HepG2 (cell line): ENCODE measurements at regions not wholly inside any gene's neighbourhood (a gene's known extent, or its start where the extent isn't known, plus 50 kb on each side); places are given as distances from the start of the nearest gene placed in this dataset.

Experiments used
- ATAC-seq: fragments of 200-7000 bp; cut with Tn5 transposase; 3 replicates; pipeline ENCODE4 v1.9.1; 2020; ENCODE audit warnings: mild to moderate bottlenecking, moderate library complexity
- BruUV-seq: library from RNA; stranded (reverse); fragments of 400-500 nt; replicated peaks from 2 replicates; lab custom pipeline; 2021; lab: Mats Ljungman, UMichigan
- CTCF ChIA-PET: fragments of 300-600 bp; formaldehyde crosslinking; extraction: SDS; loops from one replicate; lab custom pipeline; 2021; ENCODE audit warnings: low total read pairs, inconsistent platforms, low intra/inter-chr PET ratio; lab: Yijun Ruan, JAX
- POLR2A ChIA-PET: fragments of 350-600 bp; sonication (Branson Sonifier 250); formaldehyde crosslinking; loops from one replicate; lab custom pipeline; 2020; ENCODE audit warnings: antibody characterized with exemption, inconsistent platforms; lab: Yijun Ruan, JAX
- DNase-seq: peaks from one replicate; pipeline ENCODE4 v3.0.0-alpha.2; 2015; ENCODE audit warnings: low spot score
- FAIRE-seq: peaks from 3 replicates; lab custom pipeline; 2011; peaks lifted over from hg19 to GRCh38; lab: Jason Lieb, UNC
- H2AFZ ChIP-seq: one replicate; pipeline ENCODE4 v1.6.1; 2011; ENCODE audit warnings: low read length, inconsistent platforms
- H3K27ac ChIP-seq: fragments of 300-600 bp; 3 replicates; pipeline ENCODE4 v1.8.0; 2011; ENCODE audit warnings: mixed run types, mild to moderate bottlenecking, mixed read lengths, low read length, inconsistent platforms; ENCODE audit not compliant: insufficient read depth; ENCODE audit errors: extremely low read length
- H3K27me3 ChIP-seq, 2 experiments: fragments of 200-600 bp in 1 of 2; 2 replicates in 1 of 2; 3 replicates in 1 of 2; pipeline versions ENCODE4 v1.6.0 to v1.8.0; 2011; ENCODE audit warnings: low read length in 2 of 2, mild to moderate bottlenecking in 2 of 2, moderate library complexity in 2 of 2, inconsistent platforms in 1 of 2; ENCODE audit not compliant: insufficient read depth in 2 of 2, control insufficient read depth in 1 of 2
- H3K36me3 ChIP-seq, 2 experiments: fragments of 200-600 bp in 1 of 2; replicated peaks in 1 of 2; 2 replicates in 1 of 2; 3 replicates in 1 of 2; pipeline versions ENCODE4 v1.5.1 to v1.8.0; 2011; ENCODE audit warnings: low read length in 2 of 2, inconsistent platforms in 1 of 2; ENCODE audit not compliant: insufficient read depth in 2 of 2, control insufficient read depth in 1 of 2
- H3K4me1 ChIP-seq: 2 replicates; pipeline ENCODE4 v1.5.1; 2012; ENCODE audit warnings: low read length, inconsistent platforms; ENCODE audit not compliant: insufficient read depth
- H3K4me2 ChIP-seq: 2 replicates; pipeline ENCODE4 v1.6.0; 2011; ENCODE audit warnings: low read depth, low read length, inconsistent platforms
- H3K4me3 ChIP-seq, 3 experiments: fragments of 200-600 bp in 1 of 3; sonication (generic), shearing (Covaris generic) in 1 of 3; replicated peaks in 1 of 3; 2 replicates each; pipeline ENCODE4 v1.5.1; 2011 to 2016; ENCODE audit warnings: low read length in 3 of 3, inconsistent platforms in 2 of 3, low read depth in 2 of 3, mild to moderate bottlenecking in 2 of 3, control low read depth in 1 of 3, mixed read lengths in 1 of 3; ENCODE audit not compliant: insufficient read depth in 1 of 3
- H3K79me2 ChIP-seq: one replicate; pipeline ENCODE4 v1.6.1; 2011; ENCODE audit warnings: low read length, inconsistent platforms; ENCODE audit not compliant: insufficient read depth
- H3K9ac ChIP-seq: 2 replicates; pipeline ENCODE4 v1.6.0; 2011; ENCODE audit warnings: mild to moderate bottlenecking, low read depth, low read length, inconsistent platforms; ENCODE audit not compliant: insufficient read depth
- H3K9me3 ChIP-seq: 2 replicates; pipeline ENCODE4 v1.5.1; 2012; ENCODE audit warnings: mild to moderate bottlenecking, low read length
- H4K20me1 ChIP-seq: 2 replicates; pipeline ENCODE4 v1.6.0; 2011; ENCODE audit warnings: inconsistent platforms, mild to moderate bottlenecking, low read length, moderate library complexity; ENCODE audit not compliant: insufficient read depth
- AGO1 ChIP-seq: fragments of 200-400 bp; formaldehyde crosslinking; IDR thresholded peaks from 2 replicates; pipeline ENCODE4 v1.6.1; 2017; ENCODE audit warnings: mild to moderate bottlenecking, low read depth, low read length, moderate library complexity; ENCODE audit not compliant: poor library complexity, severe bottlenecking
- EED ChIP-seq: sonication (generic); formaldehyde crosslinking; IDR thresholded peaks from 2 replicates; pipeline ENCODE4 v1.5.0; 2020; ENCODE audit warnings: mild to moderate bottlenecking, missing genetic modification reagents
- HNRNPK ChIP-seq: fragments of 200-400 bp; formaldehyde crosslinking; IDR thresholded peaks from 2 replicates; pipeline ENCODE4 v1.6.1; 2018; ENCODE audit warnings: low read length, low read depth, moderate library complexity, mild to moderate bottlenecking; ENCODE audit not compliant: poor library complexity, severe bottlenecking
- NR2F2 ChIP-seq: IDR thresholded peaks from 2 replicates; pipeline ENCODE4 v1.6.1; 2012; ENCODE audit warnings: low read depth, inconsistent platforms, borderline replicate concordance
- RELA ChIP-seq: sonication (generic); formaldehyde crosslinking; IDR thresholded peaks from 2 replicates; pipeline ENCODE4 v1.4.0; 2020; ENCODE audit warnings: missing genetic modification reagents
- TCF7 ChIP-seq: sonication (generic); IDR thresholded peaks from 2 replicates; pipeline ENCODE4 v1.6.1; 2016; ENCODE audit warnings: antibody characterized with exemption, low read depth
- ZNF12 ChIP-seq: sonication (generic); formaldehyde crosslinking; IDR thresholded peaks from 2 replicates; pipeline ENCODE4 v1.5.0; 2020; ENCODE audit warnings: missing genetic modification reagents
- ZNF432 ChIP-seq: sonication (generic); formaldehyde crosslinking; IDR thresholded peaks from 2 replicates; pipeline ENCODE4 v1.5.0; 2020; ENCODE audit warnings: missing genetic modification reagents, mild to moderate bottlenecking, borderline replicate concordance
- ZNF441 ChIP-seq: sonication (generic); formaldehyde crosslinking; IDR thresholded peaks from 2 replicates; pipeline ENCODE4 v1.7.0; 2021; ENCODE audit warnings: missing genetic modification reagents, borderline replicate concordance
- ZNF615 ChIP-seq: sonication (generic); formaldehyde crosslinking; IDR thresholded peaks from 2 replicates; pipeline ENCODE4 v1.5.0; 2020; ENCODE audit warnings: mild to moderate bottlenecking, missing genetic modification reagents, borderline replicate concordance
- ZNF773 ChIP-seq: sonication (generic); formaldehyde crosslinking; IDR thresholded peaks from 2 replicates; pipeline ENCODE4 v1.4.0; 2020; ENCODE audit warnings: missing genetic modification reagents, borderline replicate concordance
- ZZZ3 ChIP-seq: sonication (generic); formaldehyde crosslinking; IDR thresholded peaks from 2 replicates; pipeline ENCODE4 v1.4.0; 2020; ENCODE audit warnings: missing genetic modification reagents, mild to moderate bottlenecking, borderline replicate concordance
- WGBS: methylation state at CpG from one replicate; pipeline ENCODE4 v1.1.6; 2017; ENCODE audit warnings: low lambda C conversion rate; 5-methylcytosine and 5-hydroxymethylcytosine counted together
- in situ Hi-C: cut with HindIII; loops from 2 replicates; pipeline ENCODE4 v1.10.0; 2017; ENCODE audit warnings: low pct_unique_long_range_greater_than_20kb; ENCODE audit not compliant: extremely low pct_ligation_motif_present
- intact Hi-C: fragments of 100-400 bp; cut with micrococcal nuclease; formaldehyde crosslinking; loops from one replicate; pipeline ENCODE4 v1.10.0; 2022; ENCODE audit not compliant: unreplicated experiment
- TF ChIP-seq, protein P1 (sequence below): sonication (generic); formaldehyde crosslinking; IDR thresholded peaks from 2 replicates; pipeline ENCODE4 v1.5.0; 2020; ENCODE audit warnings: mild to moderate bottlenecking, missing genetic modification reagents, borderline replicate concordance
- TF ChIP-seq, protein P2 (sequence below): sonication (generic); formaldehyde crosslinking; conservative IDR thresholded peaks from 2 replicates; pipeline ENCODE4 v1.4.0; 2020; ENCODE audit warnings: missing genetic modification reagents

DNA sequence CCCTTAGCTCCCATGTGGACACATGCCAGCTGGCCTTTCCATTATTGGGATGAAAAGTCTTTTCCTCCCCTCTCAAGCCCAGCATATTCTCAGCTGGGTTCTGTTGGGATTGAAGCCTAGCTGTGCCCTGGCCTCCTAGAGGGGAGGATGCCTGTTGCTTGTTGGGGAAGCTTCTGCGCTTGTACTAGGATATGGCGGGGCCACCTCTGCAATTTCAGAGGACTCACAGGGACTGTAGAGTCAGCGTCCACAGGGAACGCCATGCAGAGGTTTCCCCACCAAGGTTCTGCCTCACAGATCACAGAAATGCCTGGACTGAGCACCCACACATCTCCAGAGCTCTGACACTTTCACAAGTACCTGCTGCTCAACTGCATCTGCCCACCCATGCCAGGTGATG, 288.7 kb upstream of the FOXQ1 start (continued):
- TF ChIP-seq, protein P1, sequence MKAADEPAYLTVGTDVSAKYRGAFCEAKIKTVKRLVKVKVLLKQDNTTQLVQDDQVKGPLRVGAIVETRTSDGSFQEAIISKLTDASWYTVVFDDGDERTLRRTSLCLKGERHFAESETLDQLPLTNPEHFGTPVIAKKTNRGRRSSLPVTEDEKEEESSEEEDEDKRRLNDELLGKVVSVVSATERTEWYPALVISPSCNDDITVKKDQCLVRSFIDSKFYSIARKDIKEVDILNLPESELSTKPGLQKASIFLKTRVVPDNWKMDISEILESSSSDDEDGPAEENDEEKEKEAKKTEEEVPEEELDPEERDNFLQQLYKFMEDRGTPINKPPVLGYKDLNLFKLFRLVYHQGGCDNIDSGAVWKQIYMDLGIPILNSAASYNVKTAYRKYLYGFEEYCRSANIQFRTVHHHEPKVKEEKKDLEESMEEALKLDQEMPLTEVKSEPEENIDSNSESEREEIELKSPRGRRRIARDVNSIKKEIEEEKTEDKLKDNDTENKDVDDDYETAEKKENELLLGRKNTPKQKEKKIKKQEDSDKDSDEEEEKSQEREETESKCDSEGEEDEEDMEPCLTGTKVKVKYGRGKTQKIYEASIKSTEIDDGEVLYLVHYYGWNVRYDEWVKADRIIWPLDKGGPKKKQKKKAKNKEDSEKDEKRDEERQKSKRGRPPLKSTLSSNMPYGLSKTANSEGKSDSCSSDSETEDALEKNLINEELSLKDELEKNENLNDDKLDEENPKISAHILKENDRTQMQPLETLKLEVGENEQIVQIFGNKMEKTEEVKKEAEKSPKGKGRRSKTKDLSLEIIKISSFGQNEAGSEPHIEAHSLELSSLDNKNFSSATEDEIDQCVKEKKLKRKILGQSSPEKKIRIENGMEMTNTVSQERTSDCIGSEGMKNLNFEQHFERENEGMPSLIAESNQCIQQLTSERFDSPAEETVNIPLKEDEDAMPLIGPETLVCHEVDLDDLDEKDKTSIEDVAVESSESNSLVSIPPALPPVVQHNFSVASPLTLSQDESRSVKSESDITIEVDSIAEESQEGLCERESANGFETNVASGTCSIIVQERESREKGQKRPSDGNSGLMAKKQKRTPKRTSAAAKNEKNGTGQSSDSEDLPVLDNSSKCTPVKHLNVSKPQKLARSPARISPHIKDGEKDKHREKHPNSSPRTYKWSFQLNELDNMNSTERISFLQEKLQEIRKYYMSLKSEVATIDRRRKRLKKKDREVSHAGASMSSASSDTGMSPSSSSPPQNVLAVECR (CRISPR knock-in tag), result no peak
- TF ChIP-seq ZNF773 (CRISPR knock-in tag), result no peak
- no peak for TF ChIP-seq ZNF432 (CRISPR knock-in tag)
- no peak for TF ChIP-seq ZNF615 (CRISPR knock-in tag)
- TF ChIP-seq RELA (CRISPR knock-in tag), result no peak
- TF ChIP-seq ZNF12 (CRISPR knock-in tag), result no peak
- TF ChIP-seq, all 625 proteins: peak for 0

DNA sequence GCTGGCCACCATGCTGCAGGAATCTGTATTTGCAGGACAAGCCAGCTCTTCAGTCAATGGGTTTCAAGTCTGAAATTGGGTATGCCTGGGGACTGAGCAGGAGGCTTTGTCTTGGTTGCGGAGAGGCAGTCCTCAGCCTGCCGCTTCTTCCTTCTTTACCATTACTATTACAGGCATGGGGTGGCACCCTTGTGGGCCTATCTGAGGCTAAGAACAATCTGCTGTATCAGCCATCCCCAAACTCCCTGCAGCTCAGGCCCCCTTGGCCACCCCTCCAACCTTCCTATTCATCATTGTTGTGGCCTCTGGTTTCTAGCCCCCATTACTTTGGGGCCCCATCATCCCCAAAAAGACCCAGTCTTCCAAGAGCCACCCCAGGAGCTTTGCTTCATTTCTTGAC, 289.2 kb upstream of the FOXQ1 start:
- H3K9ac ChIP-seq, result no peak overlapping the region
- H2AFZ ChIP-seq, result no peak overlapping the region
- no peak overlapping the region for H3K4me3 ChIP-seq
- no peaks in the 10 kb centered on the region for H3K9me3 ChIP-seq
- in situ Hi-C loops, result no loop called here
- H3K27me3 ChIP-seq, result no peaks in the 10 kb centered on the region
- FAIRE-seq (no peak), DNase-seq (no peak), ATAC-seq (no peak)
- BruUV-seq, result no TSS peak
- WGBS, result 94% methylated on average over 2 of the region's 2 CpGs
- no peaks in the 10 kb centered on the region for H4K20me1 ChIP-seq
- no peak overlapping the region for H3K27ac ChIP-seq
- intact Hi-C loops, result no loop called here
- no peaks in the 10 kb centered on the region for H3K36me3 ChIP-seq
- POLR2A ChIA-PET, result interaction anchor here (1.4 kb wide), 1 partner anchor 34 kb away, joined by 4 read pairs; no protein-coding TSS in a partner anchor
- H3K4me2 ChIP-seq, result no peak overlapping the region
- no peaks in the 10 kb centered on the region for H3K79me2 ChIP-seq
- peaks cover 17% of the 10 kb centered on the region for H3K4me1 ChIP-seq
- CTCF ChIA-PET, result no interaction called here
- TF ChIP-seq, protein P2, sequence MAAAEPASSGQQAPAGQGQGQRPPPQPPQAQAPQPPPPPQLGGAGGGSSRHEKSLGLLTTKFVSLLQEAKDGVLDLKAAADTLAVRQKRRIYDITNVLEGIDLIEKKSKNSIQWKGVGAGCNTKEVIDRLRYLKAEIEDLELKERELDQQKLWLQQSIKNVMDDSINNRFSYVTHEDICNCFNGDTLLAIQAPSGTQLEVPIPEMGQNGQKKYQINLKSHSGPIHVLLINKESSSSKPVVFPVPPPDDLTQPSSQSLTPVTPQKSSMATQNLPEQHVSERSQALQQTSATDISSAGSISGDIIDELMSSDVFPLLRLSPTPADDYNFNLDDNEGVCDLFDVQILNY (CRISPR knock-in tag), result no peak
- TF ChIP-seq AGO1, result no peak
- no peak for TF ChIP-seq EED
- TF ChIP-seq ZNF441 (CRISPR knock-in tag), result no peak
- TF ChIP-seq TCF7, result no peak
- TF ChIP-seq HNRNPK, result no peak
- no peak for TF ChIP-seq NR2F2
- TF ChIP-seq ZZZ3 (CRISPR knock-in tag), result no peak
